Stimulated activated CD4-positive, alpha-beta T cell treated with anti-CD3 and anti-CD28 coated beads, Interleukin-4, amount 100 ng/mL, for 48 hours (primary cell): ENCODE measurements at regions not wholly inside any gene's neighbourhood (a gene's known extent, or its start where the extent isn't known, plus 50 kb on each side); places are given as distances from the start of the nearest gene placed in this dataset.

Experiments used
- DNase-seq, 2 donors: peaks; one replicate each; pipeline ENCODE4 v3.0.0-alpha.2; 2020; ENCODE audit warnings: low read depth in 2 of 2

DNA sequence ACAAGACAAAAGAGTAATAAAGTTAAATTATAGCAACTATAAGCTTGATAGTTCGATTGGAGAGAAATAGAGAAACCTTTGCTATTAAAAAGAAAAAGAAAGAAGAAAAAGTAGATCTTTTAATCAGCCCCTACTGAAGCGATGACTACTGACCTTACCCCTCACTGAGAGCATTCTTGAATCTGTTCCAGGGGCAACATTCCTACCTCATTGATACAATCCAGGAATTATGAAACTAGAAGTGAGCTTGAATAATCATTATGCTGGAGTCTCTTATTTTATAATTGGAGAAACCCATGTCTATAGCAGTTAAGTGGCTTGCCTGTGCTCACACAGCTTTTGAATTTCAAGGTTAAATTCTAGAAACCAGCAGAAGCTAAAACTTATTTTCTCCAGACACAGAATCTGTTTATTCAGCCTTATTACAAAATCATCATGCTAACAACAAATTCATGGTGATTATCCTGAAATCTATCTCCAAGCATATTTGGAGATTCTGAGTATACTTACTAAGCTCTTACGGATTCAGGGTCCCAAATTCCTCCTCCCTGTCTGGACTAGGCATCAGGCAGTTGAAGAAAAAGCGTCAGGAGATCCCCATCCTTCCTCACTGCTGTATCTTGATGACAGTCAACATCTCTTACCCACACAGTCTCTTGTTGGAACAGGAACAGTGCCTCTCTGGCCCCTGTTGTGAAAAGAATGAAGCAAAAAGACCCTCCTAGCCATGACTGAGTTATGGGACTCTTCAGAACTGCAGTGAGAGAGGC, 547.6 kb upstream of the WWC1 start:
- no peak for DNase-seq

DNA sequence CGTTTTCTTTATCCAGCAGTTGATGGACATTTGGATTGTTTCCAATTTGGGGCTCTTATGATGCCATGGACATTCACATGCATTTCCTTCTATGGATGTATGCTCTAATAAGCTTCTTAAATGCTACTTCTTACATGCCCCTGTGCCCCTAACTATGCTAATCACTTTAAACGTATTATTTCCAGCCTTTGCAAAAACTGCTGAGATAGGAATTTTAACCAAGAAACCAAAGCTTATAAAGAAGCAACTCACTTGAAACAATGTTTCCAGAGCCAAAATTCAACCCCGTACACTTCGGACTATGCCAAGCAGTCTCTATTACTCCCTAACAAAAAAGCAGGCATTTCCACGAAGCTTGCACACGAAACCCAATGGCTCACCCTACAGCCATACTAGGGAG, 545.6 kb upstream of the WWC1 start:
- no peak for DNase-seq

DNA sequence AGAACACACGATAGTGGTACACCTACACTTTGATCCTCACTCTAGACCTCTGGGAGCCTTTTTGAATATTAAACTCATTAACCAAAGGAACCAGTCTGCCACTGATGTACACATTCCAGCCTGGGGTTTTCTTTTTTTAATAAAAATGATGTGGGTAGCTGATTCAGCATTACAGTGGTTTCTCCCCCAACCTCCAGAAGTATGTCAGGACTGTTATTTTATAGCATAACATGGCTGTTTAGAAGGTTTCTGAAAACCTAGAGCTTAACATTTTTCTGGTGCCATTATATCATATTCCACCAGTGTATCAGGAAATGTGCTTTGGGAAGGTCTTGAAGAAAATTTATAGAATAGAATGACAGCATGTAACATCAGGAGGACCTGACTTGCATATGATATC, 540.9 kb upstream of the WWC1 start:
- DNase-seq, result no peak

DNA sequence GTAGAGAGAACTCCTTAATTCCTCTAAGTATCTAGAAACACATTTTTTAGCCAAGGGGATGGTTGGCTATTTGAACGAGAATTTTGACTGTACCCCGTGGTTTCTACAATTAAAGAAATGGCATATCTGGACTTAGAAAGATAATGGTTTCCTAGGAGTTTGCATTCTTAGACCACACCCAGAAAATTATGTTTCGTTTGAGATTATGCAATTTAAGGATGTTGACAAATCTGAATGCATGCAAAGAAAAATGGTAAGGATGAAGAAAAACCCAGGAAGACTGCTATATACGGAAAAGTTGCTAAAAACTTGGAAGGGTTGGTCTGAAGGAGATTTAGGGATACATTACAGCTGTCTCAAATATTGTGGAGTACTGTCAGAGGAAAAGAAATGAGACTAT, 538.5 kb upstream of the WWC1 start:
- no peak for DNase-seq

DNA sequence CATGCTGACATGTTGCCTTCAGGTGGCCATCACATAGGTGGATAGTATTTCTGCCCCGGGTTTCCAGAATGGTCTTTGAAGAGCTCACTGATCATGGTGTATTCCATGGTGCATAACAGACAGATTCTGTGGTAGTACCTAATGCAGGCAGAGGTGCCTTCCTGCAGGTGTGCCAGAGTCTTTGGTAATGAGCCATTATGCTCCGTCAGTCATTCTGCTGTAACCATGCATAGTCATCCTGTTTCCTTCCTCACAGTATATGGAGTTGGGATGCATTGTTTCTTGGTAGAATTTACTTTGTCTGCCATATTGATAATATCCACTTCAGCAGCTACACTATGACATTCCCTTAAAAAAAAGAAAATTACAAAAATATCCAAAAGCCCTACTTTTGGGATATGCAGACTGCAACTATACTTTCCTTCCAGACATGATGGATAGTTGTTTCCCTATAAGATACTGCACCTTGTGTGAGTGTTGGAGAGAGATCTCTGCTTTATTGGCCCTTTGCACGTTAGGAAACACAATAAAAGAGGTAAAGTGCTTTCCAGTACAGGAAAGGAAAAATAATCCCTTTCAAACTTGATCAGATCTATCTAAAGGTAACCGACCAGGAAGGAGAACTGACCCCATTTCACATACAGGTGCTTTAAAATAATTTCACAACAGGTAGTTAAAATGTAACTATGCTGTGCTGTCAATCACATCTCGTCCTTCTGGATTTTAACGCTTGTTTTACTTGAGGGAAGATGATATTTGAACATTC, 537.5 kb upstream of the WWC1 start:
- DNase-seq, result no peak

DNA sequence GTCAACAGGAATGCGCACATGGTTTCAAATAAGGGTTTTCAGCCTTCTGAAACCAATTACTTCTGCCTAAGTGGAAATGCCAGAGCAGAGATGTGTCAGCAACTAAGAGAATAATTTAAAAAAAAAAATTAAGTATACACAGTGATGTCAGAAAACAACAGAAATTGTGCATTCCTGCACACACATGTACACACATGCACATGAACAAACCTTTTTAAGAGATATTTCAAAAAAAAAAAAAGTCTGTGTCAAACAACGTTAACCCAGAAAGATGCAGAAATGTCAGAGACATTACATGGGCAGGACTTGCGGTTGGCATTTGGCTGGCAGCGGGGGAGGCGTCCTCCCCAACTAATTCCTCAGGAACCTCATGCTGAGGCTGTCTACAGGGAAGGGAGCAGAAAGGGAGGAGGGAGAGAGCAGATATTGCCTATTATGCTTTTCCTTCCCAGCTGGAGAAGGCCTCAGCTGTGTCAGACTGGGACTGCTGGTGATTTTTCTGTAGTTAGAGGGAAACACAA, 536.9 kb upstream of the WWC1 start:
- no peak for DNase-seq

DNA sequence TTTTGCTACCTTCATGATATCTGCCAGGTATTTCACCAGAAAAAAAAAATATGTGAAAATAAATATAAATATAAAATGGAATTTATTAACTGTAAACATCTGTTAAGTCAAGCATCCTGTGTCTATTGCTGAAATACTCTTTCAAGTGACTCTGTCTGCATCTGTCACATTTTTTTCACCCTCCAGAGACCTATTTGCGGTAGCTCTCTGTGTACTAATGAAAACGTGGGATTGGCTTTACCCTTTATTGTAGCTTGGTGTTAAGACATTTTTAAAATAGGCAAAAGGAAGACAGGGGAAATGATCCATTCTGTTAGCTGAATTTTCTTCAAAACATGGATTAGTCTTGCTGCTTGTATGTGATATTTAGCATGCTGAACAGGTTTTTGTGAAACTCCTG, 536.0 kb upstream of the WWC1 start:
- no peak for DNase-seq

DNA sequence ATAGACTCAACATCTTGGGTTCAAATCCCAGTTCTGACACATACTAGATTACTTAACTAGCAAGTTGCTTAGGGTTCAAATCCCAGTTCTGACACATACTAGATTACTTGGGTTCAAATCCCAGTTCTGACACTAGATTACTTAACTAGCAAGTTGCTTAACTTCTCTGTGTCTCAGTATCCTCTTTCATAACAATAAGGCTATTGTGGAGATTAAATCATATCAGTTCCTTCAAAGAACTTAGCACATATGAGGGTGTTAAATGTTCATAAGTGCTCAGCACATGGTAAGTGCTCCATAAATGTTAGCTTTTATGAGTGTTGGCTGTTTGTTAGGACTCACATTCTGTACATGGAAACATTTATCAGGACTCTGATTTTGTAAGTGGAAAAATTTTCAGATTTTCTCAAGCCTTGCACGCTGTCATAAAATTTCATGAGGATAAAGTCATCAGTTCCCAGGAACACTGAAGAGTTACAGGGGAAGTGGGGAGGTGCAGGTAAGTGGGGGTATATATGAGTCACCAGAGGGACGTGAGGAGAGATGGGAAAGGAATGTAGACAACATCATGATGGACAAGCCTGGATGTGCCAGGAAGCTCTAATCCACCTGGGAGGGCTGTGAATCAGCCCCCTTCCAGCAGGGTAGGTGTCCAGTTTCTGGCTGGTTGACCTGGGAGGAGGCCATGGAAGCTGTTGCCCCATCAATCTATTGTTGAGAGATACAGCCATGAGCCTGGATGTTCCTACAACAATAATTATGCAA, 532.2 kb upstream of the WWC1 start:
- DNase-seq, result no peak

DNA sequence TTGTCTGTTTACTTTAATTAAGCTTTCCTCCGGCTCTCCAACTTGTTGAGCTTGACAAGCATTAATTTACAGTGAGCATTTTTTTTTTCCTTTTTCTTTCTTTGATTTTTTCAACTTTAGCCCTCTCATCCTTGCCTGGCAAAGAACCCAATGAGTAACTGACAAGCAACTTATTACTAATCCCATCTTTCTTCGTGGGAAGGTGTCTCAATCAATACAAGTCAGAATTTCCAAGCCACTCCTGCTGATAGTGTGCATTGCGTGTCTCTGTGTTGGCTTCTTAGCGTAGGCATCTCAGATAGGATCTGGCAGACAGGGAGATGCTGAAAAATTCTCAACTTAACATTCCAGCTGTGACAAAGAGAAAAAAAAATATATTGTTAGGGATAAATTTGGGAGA, 527.7 kb upstream of the WWC1 start:
- no peak for DNase-seq

DNA sequence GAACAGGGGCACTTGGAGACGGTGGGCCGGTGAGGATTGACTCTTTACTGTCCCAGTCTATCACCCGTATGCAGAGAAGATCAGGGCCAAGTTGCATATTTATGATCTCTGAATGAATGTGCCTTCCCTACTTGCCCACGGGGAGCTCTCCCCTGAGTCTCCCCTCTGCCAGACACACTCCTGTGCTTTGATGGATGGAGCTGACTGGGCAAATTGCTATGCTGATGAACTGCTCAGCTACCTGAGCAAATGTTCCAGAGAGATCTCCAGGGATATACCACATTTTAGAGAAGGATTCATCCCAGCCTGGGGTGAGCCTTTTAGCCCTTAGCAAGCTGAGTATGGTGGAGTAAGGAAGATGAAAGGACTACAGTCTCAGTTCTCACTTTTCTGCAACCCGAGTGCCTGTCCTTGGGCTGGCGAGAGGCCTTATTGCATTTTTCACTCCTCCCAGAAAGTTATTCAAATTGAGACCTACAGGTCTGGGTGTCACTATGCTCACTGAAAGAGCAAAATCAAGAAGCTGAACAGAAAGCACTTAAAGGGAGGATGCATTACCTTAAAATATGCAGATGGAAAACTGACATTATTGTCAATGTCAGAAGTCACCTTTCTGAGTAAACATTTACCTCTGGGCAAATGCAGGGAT, 526.7 kb upstream of the WWC1 start:
- DNase-seq, result no peak

DNA sequence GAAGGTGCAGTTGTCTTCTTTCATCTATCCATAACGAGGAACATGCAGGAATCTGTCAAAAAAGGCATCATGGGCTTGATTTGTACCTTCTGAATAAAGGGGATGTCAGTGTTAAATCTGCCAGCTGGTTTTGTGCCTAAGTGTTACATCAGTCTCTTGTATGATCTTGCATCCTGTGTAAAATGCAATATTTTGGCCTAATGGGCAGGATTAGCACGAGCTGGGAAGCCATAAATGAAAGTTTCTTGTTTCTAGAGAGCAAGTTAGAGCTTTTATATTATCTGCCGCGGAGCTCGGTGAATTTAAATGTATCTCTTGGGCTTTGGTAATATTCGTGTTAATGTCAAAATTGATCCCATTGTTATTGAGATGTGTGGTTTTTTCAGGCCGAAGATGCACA, 526.1 kb upstream of the WWC1 start:
- DNase-seq, result no peak

DNA sequence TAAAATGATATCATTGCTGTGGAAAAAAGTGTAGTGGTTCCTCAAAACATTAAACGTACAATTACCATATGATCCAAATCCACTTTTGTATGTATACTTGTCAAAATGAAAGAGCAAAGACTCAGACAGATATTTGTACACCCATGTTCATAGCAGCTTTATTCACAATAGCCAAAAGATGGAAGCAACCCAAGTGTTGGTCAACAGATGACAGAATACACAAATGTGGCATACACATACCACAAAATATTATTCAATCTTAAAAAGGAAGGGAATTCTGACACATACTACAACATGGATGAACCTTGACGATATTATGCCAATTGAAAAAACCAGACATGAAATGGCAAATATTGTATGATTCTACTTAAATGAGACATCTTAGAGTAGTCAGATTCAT, 524.5 kb upstream of the WWC1 start:
- DNase-seq, result no peak

DNA sequence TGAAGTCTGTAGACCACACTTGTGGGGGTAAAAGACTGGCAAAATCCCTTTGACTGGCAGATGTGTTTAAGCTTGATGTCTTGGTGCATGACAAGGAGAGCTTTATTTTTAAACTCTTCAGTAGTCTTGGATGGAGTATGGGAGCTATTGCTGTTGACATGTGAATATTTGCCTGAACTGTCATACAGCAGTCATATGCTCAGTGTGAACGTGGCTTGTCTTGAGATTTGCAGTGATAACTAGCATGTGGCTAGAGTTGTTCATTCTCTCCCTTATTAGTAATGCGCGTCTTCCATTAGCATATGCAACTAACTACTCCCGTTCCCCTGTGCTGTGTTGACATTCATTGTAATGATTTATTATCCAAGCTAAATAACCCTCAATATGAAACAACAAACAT, 523.6 kb upstream of the WWC1 start:
- DNase-seq, result no peak

DNA sequence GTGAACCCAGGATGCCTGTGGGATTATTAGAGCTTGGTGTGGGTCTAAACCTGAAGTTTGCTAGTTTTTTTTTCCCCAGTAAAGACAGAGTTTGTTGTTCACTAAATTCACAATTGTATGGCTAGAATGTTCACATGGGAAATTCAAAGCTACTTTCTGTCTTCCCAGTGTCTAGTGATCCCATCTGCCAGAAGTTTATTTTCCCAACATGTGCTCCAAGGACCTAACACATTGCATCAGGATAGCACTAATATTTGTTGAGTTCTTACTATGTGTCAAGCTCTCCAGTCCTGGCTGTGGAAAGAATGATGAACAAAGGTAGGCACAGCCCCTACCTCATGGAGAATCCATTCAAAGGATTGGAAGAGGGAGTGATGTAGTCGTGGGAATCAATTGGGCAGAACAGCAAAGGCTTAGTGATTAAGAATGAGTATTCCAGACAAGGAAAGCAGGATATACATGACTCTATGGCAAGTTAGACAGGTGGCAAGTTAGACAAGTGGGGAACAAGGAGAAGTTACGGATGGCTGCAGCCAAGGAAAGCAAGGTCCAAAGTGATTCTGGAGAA, 521.5 kb upstream of the WWC1 start:
- DNase-seq, result no peak

DNA sequence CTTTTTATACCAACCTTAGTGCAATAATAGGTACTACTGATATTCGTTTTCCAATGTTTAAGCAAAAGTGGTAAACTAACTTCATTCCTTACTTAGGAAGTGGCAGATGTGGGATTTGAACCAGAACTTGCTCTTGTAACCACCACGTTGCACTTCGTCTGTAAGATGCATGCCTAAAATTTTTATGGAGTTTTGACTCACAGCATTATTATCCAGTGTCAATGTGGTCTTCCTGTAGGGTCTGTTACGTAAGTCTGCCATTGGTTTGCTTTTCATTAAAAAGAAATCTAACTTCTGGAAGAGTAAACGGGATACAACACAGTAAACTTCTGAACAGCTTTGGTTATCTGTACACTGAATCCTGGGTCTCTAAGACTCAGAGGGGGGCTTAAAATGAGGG, 521.0 kb upstream of the WWC1 start:
- no peak for DNase-seq

DNA sequence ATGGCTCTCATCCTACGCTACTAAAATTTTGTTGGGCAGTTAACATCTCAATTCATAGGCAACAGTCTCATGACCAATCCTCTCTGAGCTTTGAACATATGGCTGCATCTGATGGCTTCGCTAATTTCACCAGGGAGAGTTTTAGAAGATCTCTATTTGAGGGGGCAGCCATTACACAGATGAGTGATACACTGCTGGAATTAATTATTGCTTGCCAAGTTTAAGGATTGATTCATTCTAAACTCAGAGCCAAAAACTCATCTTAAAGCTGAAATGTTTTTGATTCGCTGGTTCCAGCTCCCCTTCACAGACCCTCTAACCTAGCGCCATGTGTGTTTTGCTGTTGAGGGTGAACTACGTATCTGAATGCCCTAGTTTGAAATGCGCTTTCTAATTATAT, 519.9 kb upstream of the WWC1 start:
- no peak for DNase-seq

DNA sequence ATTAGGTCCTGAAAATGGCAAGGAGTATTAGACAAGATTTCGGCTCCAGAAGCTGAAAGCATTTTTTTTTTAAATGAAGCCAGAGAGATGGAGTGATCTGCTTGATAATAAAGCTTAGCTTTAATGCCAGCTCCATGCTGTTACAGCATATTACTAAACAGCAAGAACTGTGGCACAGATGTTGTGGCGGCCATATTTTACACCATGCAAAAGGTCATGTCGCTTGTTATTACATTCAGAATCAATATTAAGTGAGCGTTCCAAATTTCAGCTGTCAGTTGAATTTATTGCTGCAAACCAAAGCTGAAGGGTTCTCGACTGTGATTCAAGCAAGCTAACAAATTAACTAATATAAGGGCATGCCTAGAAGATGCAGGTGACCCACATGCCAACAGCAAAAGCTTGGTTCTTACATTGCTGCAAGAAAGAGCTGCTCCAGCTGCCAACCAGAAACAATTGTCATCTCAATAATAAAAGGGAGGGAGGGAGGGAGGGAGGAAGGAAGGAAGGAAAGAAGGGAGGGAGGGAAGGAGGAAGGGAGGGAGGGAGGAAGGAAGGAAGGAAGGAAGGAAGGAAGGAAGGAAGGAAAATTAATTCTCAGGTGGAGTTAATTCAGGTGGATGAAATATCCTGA, 517.7 kb upstream of the WWC1 start:
- DNase-seq, result no peak

DNA sequence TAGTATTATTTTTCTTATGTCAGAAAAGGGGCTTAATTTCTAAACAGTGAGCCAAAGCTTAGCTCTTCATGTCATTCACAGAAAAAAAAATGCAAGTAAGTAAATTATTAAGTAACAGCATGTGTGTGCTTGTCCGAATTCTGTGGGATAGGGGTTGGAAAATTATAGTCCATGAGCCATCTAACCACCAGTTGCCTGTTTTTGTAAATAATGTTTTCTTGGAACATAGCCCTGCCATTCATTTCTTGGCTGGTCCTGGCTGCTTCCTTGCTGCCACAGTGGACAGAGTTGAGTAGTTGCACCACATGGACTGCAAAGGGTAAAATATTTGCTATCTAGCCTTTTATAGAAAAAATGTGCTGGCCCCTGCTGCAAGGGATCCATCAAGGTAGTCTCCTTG, 513.7 kb upstream of the WWC1 start:
- no peak for DNase-seq

DNA sequence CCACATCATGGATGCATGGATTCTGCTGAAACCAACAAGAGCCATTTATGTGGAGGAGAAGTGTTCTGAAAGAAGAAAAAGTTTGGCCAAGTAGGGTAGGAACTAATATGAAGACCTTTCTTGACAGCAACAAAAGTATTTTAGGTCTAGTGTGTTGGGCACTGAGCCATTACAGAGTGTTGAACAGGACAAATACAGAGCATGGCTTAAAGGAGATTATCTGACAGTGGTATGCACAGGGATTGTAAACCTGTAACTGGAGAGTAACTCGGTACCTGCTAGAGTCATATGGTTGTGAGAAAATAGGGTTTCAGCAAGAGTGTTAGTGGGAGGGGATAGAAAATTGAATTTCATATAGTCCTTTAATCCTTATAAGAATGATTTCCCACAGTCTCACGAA, 513.2 kb upstream of the WWC1 start:
- no peak for DNase-seq

DNA sequence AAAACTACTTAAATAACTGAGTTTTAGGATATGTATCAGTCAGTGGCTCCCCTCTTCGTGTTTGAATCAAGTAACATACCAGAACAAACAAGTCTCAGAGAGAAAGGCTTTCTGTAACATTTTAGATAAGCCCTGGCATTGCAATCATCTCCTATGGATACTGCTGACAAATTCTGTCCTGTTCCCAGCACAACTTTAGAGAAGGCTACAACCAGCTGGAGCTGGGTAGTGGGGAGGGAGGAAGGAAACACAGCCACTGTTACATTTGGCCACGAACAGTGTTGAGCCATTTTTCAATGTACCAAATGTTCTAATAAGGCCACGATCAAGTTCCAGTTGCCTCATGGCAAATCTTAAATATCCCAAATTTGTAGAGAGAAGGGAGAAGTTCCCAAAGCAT, 511.8 kb upstream of the WWC1 start:
- no peak for DNase-seq

DNA sequence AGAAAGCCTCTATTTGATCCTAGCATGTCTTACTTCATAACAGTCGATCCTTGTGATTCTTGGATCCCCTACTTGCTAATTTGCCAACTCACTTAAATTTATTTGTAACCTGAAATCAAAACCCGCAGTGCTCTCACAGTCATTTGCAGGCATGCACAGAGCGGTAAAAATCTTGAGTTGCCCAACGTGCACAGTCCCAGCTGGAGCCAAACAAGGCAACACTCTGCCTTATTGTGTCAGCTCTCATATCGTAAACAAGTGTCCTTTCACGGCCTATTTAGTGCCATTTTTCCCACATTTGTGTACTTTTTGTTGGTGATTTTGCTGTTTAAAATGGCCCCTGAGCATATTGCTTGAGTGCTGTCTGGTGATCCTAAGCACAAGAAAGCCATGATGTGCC, 511.3 kb upstream of the WWC1 start:
- DNase-seq, result no peak
